ENCODE measurements at regions not wholly inside any gene's neighbourhood (a gene's known extent, or its start where the extent isn't known, plus 50 kb on each side); places are given as distances from the start of the nearest gene placed in this dataset.

GRCh38 chr5:23579566-23579965 is 72.2 kb downstream of the PRDM9 start:
- no peak for DNase-seq

- DNase-seq: no peak
Observed at GRCh38 chr5:23583081-23583480, 75.7 kb downstream of the PRDM9 start.

GRCh38 chr5:23588841-23589326 is 81.5 kb downstream of the PRDM9 start:
- no peak for DNase-seq

GRCh38 chr5:23591250-23591649 is 83.8 kb downstream of the PRDM9 start:
- no peak for DNase-seq

- no peak for DNase-seq
Observed at GRCh38 chr5:23606927-23607326, 99.5 kb downstream of the PRDM9 start.

GRCh38 chr5:23612701-23613100 is 105.3 kb downstream of the PRDM9 start:
- DNase-seq: no peak

- DNase-seq: no peak
Observed at GRCh38 chr5:23613566-23613965, 106.2 kb downstream of the PRDM9 start.

GRCh38 chr5:23614422-23614821 is 107.0 kb downstream of the PRDM9 start:
- no peak for DNase-seq

GRCh38 chr5:23626961-23627360 is 119.6 kb downstream of the PRDM9 start:
- no peak for DNase-seq

GRCh38 chr5:23627976-23628375 is 120.6 kb downstream of the PRDM9 start:
- DNase-seq: no peak

- no peak for DNase-seq
Observed at GRCh38 chr5:23629396-23629795, 122.0 kb downstream of the PRDM9 start.

- DNase-seq: no peak
Observed at GRCh38 chr5:23631302-23632045, 124.1 kb downstream of the PRDM9 start.

- no peak for DNase-seq
Observed at GRCh38 chr5:23635938-23636337, 128.5 kb downstream of the PRDM9 start.

GRCh38 chr5:23639326-23639725 is 131.9 kb downstream of the PRDM9 start:
- no peak for DNase-seq

- no peak for DNase-seq
Observed at GRCh38 chr5:23648656-23649055, 141.2 kb downstream of the PRDM9 start.

- no peak for DNase-seq
Observed at GRCh38 chr5:23649594-23649993, 142.2 kb downstream of the PRDM9 start.

- no peak for DNase-seq
Observed at GRCh38 chr5:23655674-23656073, 148.3 kb downstream of the PRDM9 start.

GRCh38 chr5:23675456-23675855 is 168.0 kb downstream of the PRDM9 start:
- no peak for DNase-seq

- no peak for DNase-seq
Observed at GRCh38 chr5:23677996-23678395, 170.6 kb downstream of the PRDM9 start.

- DNase-seq: no peak
Observed at GRCh38 chr5:23684103-23684502, 176.7 kb downstream of the PRDM9 start.

- DNase-seq: no peak
Observed at GRCh38 chr5:23703940-23704855, 196.8 kb downstream of the PRDM9 start.

GRCh38 chr5:23717486-23717885 is 210.1 kb downstream of the PRDM9 start:
- no peak for DNase-seq

GRCh38 chr5:23718564-23718963 is 211.2 kb downstream of the PRDM9 start:
- no peak for DNase-seq

- DNase-seq: no peak
Observed at GRCh38 chr5:23721336-23721735, 213.9 kb downstream of the PRDM9 start.
